ENCODE measurements at regions not wholly inside any gene's neighbourhood (a gene's known extent, or its start where the extent isn't known, plus 50 kb on each side); places are given as distances from the start of the nearest gene placed in this dataset.

GRCh38 chr4:103998756-103999155 is 279.0 kb upstream of the TACR3 start:
- no peaks in the 10 kb centered on the region for H3K4me1 ChIP-seq
- DNase-seq (no peak), ATAC-seq (no peak)
- no peak overlapping the region for H3K4me3 ChIP-seq
- H3K27ac ChIP-seq: no peak overlapping the region
- H3K27me3 ChIP-seq: no peaks in the 10 kb centered on the region
- H3K9me3 ChIP-seq: peaks cover 0 to 27% (median 14%) of the 10 kb centered on the region in 12 donors
- WGBS, 4 donors: 73 to 80% (median 74%) methylated on average over 3 of the region's 3 CpGs
- intact Hi-C loops (cut with DNase I): no loop called here
- TF ChIP-seq CTCF (IDR thresholded peaks at IDR 0.05): no peak
- no peak for TF ChIP-seq POLR2A (IDR thresholded peaks at IDR 0.05)
- H3K36me3 ChIP-seq: no peaks in the 10 kb centered on the region

GRCh38 chr4:103996637-103997036 is 276.9 kb upstream of the TACR3 start:
- Histone ChIP-seq H3K9me3 (peaks cover 0 to 20% (median 4%) of the 10 kb centered on the region in 12 donors), H3K27me3 (no peaks in the 10 kb centered on the region), H3K36me3 (no peaks in the 10 kb centered on the region), H3K4me3 (no peak overlapping the region), H3K4me1 (no peaks in the 10 kb centered on the region), H3K27ac (no peak overlapping the region)
- DNase-seq (no peak), ATAC-seq (peak in 1 of 4 donors; percentile 56)
- 15 to 36% (median 21%) methylated on average over 2 of the region's 2 CpGs for WGBS, 4 donors
- TF ChIP-seq CTCF (IDR thresholded peaks at IDR 0.05) (no peak), POLR2A (IDR thresholded peaks at IDR 0.05) (no peak)
- intact Hi-C loops (cut with DNase I): no loop called here

GRCh38 chr4:103996064-103996463 is 276.3 kb upstream of the TACR3 start:
- TF ChIP-seq POLR2A (IDR thresholded peaks at IDR 0.05) (no peak), CTCF (IDR thresholded peaks at IDR 0.05) (peak in 1 of 12 donors; percentile 12)
- Histone ChIP-seq H3K36me3 (no peaks in the 10 kb centered on the region), H3K4me1 (no peaks in the 10 kb centered on the region), H3K27ac (no peak overlapping the region), H3K4me3 (no peak overlapping the region), H3K27me3 (no peaks in the 10 kb centered on the region), H3K9me3 (peaks cover 0 to 20% (median 1%) of the 10 kb centered on the region in 12 donors)
- DNase-seq (no peak), ATAC-seq (no peak)
- 16 to 22% (median 19%) methylated on average over 2 of the region's 2 CpGs for WGBS, 4 donors
- intact Hi-C loops (cut with DNase I): no loop called here

GRCh38 chr4:103994059-103994458 is 274.3 kb upstream of the TACR3 start:
- Histone ChIP-seq H3K27ac (no peak overlapping the region), H3K27me3 (no peaks in the 10 kb centered on the region), H3K4me1 (no peaks in the 10 kb centered on the region), H3K4me3 (no peak overlapping the region), H3K36me3 (no peaks in the 10 kb centered on the region), H3K9me3 (peaks cover 0 to 23% (median 1%) of the 10 kb centered on the region in 12 donors)
- WGBS, 4 donors: 4 to 12% (median 7%) methylated on average over 1 of the region's 1 CpG
- DNase-seq (no peak), ATAC-seq (no peak)
- intact Hi-C loops (cut with DNase I): no loop called here
- TF ChIP-seq CTCF (IDR thresholded peaks at IDR 0.05) (no peak), POLR2A (IDR thresholded peaks at IDR 0.05) (no peak)
